AG09309 (cell line): ENCODE measurements at regions not wholly inside any gene's neighbourhood (a gene's known extent, or its start where the extent isn't known, plus 50 kb on each side); places are given as distances from the start of the nearest gene placed in this dataset.

Source experiments
- DNase-seq: peaks from one replicate; pipeline ENCODE4 v3.0.0-alpha.2; 2010; ENCODE audit warnings: low read depth
- H3K4me3 ChIP-seq: 2 replicates; pipeline ENCODE4 v1.5.1; 2011; ENCODE audit warnings: mild to moderate bottlenecking, low read depth, low read length, moderate library complexity; ENCODE audit not compliant: control insufficient read depth
- CTCF ChIP-seq: IDR thresholded peaks from 2 replicates; pipeline ENCODE4 v1.5.1; 2011; ENCODE audit warnings: mild to moderate bottlenecking, low read depth, low read length, inconsistent platforms; ENCODE audit not compliant: insufficient read depth, control insufficient read depth; ENCODE audit errors: missing control alignments

GRCh38 chr5:126360467-126360866 lies 62.7 kb upstream of the GRAMD2B start:
- no peak for TF ChIP-seq CTCF
- DNase-seq = no peak
- H3K4me3 ChIP-seq = no peak overlapping the region

GRCh38 chr5:126363658-126364057 lies 59.6 kb upstream of the GRAMD2B start:
- no peak overlapping the region for H3K4me3 ChIP-seq
- DNase-seq = no peak
- no peak for TF ChIP-seq CTCF

- TF ChIP-seq CTCF = no peak
- H3K4me3 ChIP-seq = no peak overlapping the region
- no peak for DNase-seq
These were observed 58.9 kb upstream of the GRAMD2B start for GRCh38 chr5:126364206-126364902.

- H3K4me3 ChIP-seq = no peak overlapping the region
- DNase-seq = no peak
- TF ChIP-seq CTCF = no peak
These were observed 57.6 kb upstream of the GRAMD2B start for GRCh38 chr5:126365446-126366198.

GRCh38 chr5:126366199-126366560 lies 57.0 kb upstream of the GRAMD2B start:
- TF ChIP-seq CTCF = no peak
- H3K4me3 ChIP-seq = no peak overlapping the region
- DNase-seq = no peak

- no peak overlapping the region for H3K4me3 ChIP-seq
- no peak for DNase-seq
- no peak for TF ChIP-seq CTCF
These were observed 54.9 kb upstream of the GRAMD2B start for GRCh38 chr5:126368239-126368812.
